GM12892 (cell line): ENCODE measurements at regions not wholly inside any gene's neighbourhood (a gene's known extent, or its start where the extent isn't known, plus 50 kb on each side); places are given as distances from the start of the nearest gene placed in this dataset.
"Not testable (repeated sequence)": the region's sequence is repeated elsewhere in the genome, so short reads cannot be mapped to it uniquely, and the experiment has no call there.

ENCODE experiments used
- DNase-seq: peaks from one replicate; pipeline ENCODE4 v3.0.0; 2011; ENCODE audit not compliant: insufficient read length
- FAIRE-seq: peaks from 2 replicates; lab custom pipeline; 2011; peaks lifted over from hg19 to GRCh38; lab: Jason Lieb, UNC
- POLR2A ChIP-seq: IDR thresholded peaks from 2 replicates; pipeline ENCODE4 v1.6.1; 2011; ENCODE audit warnings: low read depth, low read length, control low read depth
- POLR2AphosphoS5 ChIP-seq: IDR thresholded peaks from 2 replicates; pipeline ENCODE4 v1.6.1; 2011; ENCODE audit warnings: low read depth, low read length, control low read depth
- TAF1 ChIP-seq: IDR thresholded peaks from 2 replicates; pipeline ENCODE4 v1.6.1; 2011; ENCODE audit warnings: low read depth, mild to moderate bottlenecking, control low read depth, low read length, borderline replicate concordance

DNA sequence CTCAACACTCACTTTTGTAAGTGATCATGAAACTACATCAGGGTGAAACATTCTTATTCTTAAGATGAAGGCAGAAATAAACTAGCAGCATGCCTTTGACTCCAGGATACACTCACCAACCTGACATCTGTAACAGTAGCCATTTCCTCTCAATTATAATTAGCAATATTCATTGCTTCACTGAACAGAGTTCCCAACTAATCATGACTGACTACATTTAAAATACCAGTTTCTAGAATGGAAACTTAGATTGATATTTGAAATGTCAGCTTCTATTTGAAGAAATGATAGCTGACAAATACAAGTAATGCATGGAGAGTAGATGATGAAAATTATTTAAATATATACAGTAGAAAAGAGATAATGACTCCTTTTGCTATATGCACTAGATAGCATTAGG lies 1023.8 kb downstream of the MRPL39 start:
- no peak for FAIRE-seq
- TF ChIP-seq TAF1 (no peak), POLR2A (no peak), POLR2AphosphoS5 (no peak)
- no peak for DNase-seq

DNA sequence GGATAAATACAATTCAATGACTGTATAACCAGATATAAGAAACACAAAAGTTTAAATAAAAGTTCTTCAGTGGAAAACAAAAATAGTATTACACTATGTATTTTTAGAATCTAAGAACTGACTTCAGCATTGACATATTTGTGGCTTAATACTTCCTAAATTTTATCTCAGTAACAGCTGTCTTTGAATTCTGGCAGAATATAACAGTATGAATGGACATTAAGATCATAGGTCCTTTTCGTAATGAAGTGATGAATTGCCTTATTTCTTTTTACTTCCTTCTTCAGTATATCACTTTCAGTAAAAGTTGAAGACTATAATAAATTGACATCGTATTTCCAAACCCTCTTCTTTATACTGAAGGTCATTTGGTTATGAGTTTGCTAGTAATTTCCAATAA lies 1030.0 kb downstream of the MRPL39 start:
- no peak for DNase-seq
- TF ChIP-seq TAF1 (no peak), POLR2AphosphoS5 (no peak), POLR2A (no peak)
- FAIRE-seq: no peak

- FAIRE-seq: no peak
- no peak for DNase-seq
- no peak for TF ChIP-seq POLR2AphosphoS5
- no peak for TF ChIP-seq TAF1
- TF ChIP-seq POLR2A: no peak
These were observed 1046.0 kb downstream of the MRPL39 start for GRCh38 chr21:24561291-24561690.

DNA sequence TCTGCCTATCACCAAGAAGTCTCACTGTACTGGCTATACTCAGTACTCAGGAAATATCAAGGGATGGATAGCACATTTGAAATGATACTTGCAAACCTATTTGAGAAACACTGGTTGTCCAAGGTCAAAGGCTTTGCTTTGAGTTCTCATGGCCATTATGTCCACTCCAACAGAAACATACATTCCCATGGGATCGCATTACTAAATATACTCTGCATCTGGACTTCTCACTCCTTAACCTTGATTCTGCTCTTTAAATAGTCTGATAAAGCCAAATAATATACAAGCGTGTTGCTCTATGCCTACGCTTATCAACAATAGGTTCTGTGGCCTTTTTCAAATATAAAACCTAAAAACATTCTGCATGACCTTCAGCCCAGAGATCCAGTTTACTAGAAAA lies 1054.8 kb downstream of the MRPL39 start:
- DNase-seq: no peak
- no peak for FAIRE-seq
- no peak for TF ChIP-seq TAF1
- TF ChIP-seq POLR2AphosphoS5: no peak
- TF ChIP-seq POLR2A: no peak

DNA sequence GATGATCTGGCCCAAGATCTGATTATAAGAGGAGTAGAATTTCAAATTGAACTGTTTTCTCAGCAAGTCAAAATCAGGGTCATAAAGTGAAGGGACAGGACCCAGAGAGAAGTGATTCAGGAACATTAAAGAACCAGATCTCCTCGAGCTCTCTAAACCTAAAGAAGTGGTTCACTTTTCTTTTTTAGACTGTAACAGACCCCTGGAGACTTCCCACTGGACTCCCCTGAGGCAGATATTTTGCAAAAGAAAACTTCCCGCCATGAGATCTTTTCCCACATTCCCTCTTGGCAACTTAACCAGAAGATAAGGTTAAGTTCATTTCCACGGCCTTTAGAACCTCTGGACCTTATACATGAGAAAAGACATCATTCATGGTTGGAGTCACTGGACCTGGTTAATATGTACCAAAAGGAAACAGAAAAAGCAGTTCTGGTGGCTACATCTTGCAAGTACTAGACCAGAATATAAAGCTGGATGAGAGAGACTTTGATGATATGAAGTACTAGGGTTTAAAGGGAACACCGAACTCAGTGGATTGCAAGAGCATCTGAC lies 1061.4 kb downstream of the MRPL39 start:
- DNase-seq: no peak
- FAIRE-seq: no peak
- TF ChIP-seq TAF1: no peak

DNA sequence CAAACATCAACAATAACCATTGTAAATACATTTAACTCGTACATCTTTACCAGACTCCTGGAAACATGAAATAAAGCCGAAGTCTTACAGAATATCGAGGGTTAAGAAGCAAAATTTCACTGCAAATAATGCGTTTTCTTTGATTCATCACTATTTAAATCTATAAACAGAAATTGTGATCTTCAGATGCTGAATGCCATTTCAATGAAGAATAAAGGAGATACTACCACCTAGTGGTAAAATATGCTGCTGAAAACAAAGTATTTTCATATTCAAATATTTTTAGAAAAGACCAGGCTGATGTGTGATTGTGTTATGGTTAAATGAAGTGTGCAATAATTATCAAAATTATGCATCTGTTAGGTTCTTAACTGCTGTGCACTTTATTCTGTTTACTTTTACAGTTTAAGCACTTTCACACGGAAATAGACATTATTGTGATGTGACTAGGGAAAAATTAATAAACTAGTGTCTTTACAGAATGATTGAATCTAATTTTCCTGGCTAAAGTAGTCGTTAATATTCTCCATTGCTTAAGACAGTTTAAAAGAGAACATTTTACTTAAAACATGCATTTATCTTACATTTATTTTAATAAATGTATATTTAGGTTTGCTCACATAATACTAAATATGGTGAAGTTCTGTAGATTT lies 1093.1 kb downstream of the MRPL39 start:
- DNase-seq (no peak), FAIRE-seq (no peak)
- TF ChIP-seq POLR2A (no peak), POLR2AphosphoS5 (no peak), TAF1 (no peak)

DNA sequence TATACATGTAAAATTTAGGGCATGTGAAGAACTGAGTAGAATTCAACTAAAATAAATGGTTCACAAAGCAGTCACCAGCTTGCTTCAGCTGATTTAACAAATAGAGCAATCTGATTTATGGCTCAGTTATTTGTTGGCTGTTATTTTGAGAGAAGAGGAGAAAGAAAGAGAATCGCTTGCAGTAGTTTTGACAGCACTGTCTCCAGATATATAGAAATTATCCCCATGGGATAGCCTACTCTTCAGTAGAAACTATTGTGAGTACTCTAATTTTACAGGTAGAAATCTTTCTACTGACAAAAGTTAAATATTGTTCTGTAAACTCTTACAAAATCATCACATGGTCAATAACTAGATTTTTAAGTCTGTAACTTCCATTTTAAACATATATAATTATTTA lies 1098.2 kb downstream of the MRPL39 start:
- DNase-seq (no peak), FAIRE-seq (no peak)
- TF ChIP-seq POLR2A (no peak), POLR2AphosphoS5 (no peak), TAF1 (no peak)

DNA sequence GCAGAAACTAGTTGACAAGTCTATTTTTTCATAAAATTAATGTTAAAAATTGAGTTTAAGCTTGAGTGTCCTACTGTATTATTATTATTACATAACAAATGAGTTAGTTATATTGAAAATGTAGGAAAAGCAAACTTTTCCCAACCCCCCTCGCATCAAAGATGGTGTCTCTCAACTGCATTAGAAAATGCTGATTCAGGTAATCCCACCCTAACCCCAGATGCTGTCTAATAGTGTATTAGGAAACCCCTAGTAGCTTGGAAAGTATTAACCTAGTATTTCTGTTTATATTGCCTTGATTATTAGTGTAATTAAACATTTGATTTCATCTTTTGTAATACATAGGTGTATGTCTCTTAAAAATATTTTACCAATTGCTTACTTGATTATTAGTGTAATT lies 1120.3 kb downstream of the MRPL39 start:
- FAIRE-seq: no peak
- DNase-seq: no peak
- TF ChIP-seq TAF1: no peak

GRCh38 chr21:24483361-24483760 lies 1123.9 kb downstream of the MRPL39 start:
- FAIRE-seq, DNase-seq: not testable (repeated sequence)

DNA sequence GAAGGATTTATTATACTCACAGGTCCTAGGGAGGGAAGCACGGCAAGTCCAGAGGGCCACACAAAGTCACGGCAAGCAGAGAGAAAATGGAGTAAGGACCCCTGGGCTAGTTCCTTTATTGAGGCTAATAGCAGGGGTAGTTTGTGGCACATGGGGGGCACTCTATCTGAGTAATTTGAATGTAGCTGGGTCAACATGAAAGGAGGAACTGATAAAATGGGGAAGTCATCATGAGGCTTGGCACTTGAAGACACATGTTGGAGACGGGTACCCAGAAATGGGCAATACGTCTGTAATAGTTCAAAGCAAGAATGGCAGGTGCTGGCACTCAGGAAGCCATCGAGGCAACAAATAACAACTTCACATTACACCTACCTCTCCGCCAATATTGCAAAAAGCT lies 1136.4 kb downstream of the MRPL39 start:
- no peak for TF ChIP-seq TAF1
- DNase-seq (no peak), FAIRE-seq (no peak)

DNA sequence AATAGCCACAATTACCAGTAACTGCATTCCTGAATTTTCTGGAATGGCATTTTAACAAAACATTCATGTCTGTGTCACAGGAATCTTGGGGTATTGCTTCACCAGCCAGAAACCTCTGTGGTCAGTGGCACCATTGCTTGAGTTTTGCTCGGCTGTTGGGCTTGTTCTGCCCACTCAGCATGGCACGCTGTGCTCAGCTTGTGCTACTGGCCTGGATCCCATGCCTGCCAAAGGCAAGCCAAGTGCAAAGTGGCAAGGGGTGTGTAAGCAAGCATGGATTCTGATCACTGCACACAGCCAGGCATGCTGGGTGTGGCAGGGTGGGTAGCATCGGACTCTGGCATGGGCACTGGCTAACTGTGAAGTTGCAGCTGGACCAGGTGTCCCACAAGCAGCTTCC lies 1150.9 kb downstream of the MRPL39 start:
- no peak for TF ChIP-seq POLR2A
- no peak for TF ChIP-seq TAF1
- no peak for TF ChIP-seq POLR2AphosphoS5
- no peak for FAIRE-seq
- DNase-seq: no peak

DNA sequence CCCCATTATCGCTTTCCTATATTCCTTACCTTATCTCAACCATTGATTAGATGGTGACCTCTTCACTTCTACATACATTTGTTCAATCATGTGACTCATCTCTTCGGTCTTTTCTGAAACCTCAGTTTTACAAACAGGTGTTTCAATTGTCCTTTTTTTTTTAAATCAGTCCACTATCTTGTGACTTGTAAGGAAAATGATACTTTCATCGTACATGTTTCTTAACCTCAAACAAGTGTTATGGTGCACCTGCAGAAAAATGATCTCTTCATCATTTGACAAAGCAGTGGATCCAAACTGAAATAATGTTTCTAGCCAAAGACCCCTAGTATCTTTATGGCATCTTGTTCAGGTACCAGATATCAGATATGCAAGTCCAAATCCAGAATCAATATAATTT lies 1157.2 kb downstream of the MRPL39 start:
- no peak for DNase-seq
- TF ChIP-seq TAF1 (no peak), POLR2A (no peak), POLR2AphosphoS5 (no peak)
- no peak for FAIRE-seq

DNA sequence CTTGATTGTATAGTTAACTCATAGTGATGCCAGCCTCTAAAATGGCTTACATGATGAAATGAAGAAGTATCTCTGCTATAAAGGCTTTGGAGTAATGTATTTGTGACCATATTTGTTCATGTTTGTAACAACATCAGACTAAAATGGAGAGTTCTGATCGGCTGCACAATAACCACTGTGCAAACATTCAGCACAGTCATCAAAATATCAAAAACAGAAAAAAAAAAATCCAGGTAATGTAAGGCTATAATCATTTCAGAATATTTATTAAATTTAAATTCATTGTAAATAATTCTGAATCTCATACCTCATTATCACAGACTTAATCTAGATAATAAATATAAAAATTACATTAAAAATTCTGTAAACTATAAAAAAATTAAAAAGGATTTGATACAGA lies 1161.8 kb downstream of the MRPL39 start:
- no peak for DNase-seq
- TF ChIP-seq POLR2AphosphoS5: no peak
- no peak for TF ChIP-seq POLR2A
- no peak for TF ChIP-seq TAF1
- no peak for FAIRE-seq

DNA sequence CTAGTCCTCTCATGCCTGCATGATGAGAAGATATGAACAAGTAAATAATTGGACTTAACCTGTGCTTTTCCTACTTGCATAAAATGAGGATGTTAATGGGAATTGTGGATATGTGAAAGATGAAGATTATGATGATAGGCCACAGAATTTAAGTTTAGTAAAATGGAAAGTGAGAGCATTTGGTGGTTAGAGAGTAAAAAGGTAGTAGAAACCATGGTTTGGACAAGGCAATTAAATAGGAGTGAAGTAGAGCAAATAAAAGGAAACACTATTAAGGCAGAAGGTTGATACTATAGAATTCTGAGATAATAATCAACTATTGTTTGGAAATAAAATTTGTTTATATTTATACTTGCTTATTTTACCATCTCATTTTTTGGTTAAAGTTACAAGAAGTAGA lies 1162.5 kb downstream of the MRPL39 start:
- no peak for TF ChIP-seq POLR2AphosphoS5
- TF ChIP-seq TAF1: no peak
- TF ChIP-seq POLR2A: no peak
- no peak for DNase-seq
- FAIRE-seq: no peak
